OCI-LY7 (cell line): ENCODE measurements at regions not wholly inside any gene's neighbourhood (a gene's known extent, or its start where the extent isn't known, plus 50 kb on each side); places are given as distances from the start of the nearest gene placed in this dataset.

Experiments used
- CTCF ChIP-seq: fragments of 200-600 bp; sonication (generic); conservative IDR thresholded peaks from 2 replicates; pipeline ENCODE4 v1.5.1; 2014; ENCODE audit warnings: mild to moderate bottlenecking, antibody characterized with exemption, low read length, moderate library complexity, mixed read lengths
- EZH2phosphoT487 ChIP-seq: fragments of 200-600 bp; sonication (generic); IDR thresholded peaks from 2 replicates; pipeline ENCODE4 v1.6.1; 2018; ENCODE audit warnings: low read depth, borderline replicate concordance, mild to moderate bottlenecking, mixed run types, antibody characterized with exemption, low read length, moderate library complexity, mixed read lengths

GRCh38 chr1:58000821-58001220, 545.7 kb downstream of the OMA1 start:
- TF ChIP-seq CTCF = no peak
- no peak for TF ChIP-seq EZH2phosphoT487
